SK-N-DZ (cell line): ENCODE measurements at regions not wholly inside any gene's neighbourhood (a gene's known extent, or its start where the extent isn't known, plus 50 kb on each side); places are given as distances from the start of the nearest gene placed in this dataset.
A peak's percentile ranks its signal among the peaks of the same experiment; 100 is the strongest.

Experiments
- DNase-seq: peaks from one replicate; pipeline ENCODE4 v3.0.0-alpha.2; 2015; ENCODE audit warnings: low spot score

DNA sequence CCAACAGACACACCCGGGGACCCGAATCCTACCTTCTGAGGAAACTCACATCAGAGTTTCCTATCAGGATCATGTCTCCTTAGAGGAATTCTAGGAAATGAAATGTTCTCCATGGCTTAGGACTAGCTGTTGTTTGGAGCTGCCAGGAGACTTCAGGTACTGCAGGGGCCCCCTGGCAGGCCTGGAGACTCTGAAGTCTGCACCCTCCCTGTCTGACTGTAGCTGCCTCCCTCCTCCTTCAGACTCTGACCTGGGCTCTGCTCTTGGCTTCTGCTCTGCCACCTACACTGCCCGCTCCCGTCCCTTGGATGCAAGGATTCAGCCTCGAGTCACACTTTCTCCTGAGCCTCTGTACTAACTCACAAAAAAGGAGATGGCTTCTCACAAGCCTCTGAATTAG is 232.8 kb downstream of the INHBA start:
- DNase-seq = no peak

- no peak for DNase-seq
These were observed 235.3 kb downstream of the INHBA start for GRCh38 chr7:41467596-41467995.

GRCh38 chr7:41466760-41467384 is 236.0 kb downstream of the INHBA start:
- no peak for DNase-seq

DNA sequence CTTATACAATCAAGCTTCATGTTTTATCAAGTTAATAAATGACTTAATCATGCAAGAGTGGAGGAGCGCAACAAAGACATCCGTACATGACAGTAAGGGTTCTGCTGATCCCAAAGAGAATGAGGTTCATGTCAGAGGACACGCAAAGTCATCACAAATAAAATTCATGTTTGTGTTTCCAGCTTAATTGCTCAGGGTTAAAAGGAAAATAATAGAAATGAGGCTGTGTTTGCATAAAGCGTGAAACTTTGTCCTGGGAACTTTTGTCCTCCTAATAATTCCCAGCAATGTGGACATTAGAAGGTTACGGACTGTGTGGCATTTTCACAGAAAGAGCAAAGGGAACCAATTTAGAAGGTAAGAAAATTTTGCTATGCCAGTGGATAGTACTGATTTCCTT is 237.3 kb downstream of the INHBA start:
- no peak for DNase-seq

GRCh38 chr7:41463770-41464470 is 239.0 kb downstream of the INHBA start:
- DNase-seq = no peak

DNA sequence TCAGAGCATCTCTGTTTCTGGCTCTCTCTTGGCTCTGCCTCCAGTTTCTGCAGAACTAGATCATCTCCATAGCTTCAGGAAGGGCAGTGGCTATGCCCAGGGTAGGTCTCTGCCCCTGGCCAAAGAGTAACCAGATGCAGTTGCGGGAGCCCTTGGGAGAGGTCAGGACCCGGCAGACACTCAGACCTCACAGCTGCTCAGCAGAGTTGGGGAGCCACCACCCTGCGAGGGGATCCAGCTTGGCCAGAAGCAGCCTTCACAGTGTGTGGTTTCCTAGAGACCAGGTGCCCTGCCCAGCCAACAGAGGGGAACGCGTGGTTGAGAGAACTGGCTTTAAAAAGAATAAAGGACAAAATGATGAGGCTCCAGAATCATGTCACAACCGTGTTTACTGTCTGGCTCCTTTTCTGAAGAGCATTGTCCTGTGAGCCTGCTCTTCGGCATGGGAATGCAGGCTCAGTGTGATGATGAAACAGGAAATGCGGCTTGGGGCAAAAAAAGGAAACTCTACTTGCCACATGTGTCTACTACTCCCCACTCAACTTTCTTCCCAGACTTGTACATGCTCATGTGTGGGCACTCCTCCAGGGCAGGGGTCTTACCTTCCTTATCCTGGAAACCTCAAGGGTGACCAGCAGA is 243.1 kb downstream of the INHBA start:
- DNase-seq = no peak

DNA sequence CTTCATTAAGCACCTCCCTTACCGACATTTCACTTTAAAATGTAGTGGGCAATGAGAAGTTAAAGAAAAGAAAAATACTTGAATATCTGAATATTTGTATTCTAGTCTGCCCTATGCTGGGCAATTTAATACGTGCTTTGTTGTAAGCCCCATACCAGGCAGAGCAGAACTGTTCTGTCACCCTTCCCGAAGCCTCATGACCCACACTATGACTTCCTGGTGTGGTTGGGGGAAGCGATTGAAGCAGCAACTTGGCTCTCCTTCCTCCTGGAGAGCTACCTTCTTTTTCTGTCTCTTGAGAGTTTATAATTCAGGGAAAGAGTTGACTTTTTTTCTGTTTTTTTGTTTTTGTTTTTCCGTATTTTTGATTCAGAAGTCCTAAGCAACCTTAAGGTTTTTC is 243.7 kb downstream of the INHBA start:
- DNase-seq = no peak

GRCh38 chr7:41457832-41458437 is 245.0 kb downstream of the INHBA start:
- no peak for DNase-seq

DNA sequence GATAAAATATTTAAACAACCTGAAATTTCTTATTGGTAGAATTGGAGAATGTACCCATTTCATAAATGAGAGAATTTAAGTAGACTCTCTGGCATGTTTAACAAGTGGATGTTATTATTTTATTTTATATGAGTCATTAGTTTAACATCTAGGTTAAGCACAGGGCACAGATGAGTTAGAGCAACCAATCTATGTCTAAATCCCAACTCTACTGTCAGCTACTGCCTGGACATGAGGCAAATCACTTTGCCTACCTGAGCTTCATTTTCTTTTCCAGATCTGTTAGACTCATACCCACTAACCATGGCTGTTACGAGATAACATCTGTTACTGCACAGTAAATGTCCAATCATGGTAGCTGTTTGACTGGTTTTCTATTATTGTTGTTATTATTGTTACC is 251.1 kb downstream of the INHBA start:
- DNase-seq = no peak

- DNase-seq = no peak
These were observed 253.2 kb downstream of the INHBA start for GRCh38 chr7:41449694-41450093.

DNA sequence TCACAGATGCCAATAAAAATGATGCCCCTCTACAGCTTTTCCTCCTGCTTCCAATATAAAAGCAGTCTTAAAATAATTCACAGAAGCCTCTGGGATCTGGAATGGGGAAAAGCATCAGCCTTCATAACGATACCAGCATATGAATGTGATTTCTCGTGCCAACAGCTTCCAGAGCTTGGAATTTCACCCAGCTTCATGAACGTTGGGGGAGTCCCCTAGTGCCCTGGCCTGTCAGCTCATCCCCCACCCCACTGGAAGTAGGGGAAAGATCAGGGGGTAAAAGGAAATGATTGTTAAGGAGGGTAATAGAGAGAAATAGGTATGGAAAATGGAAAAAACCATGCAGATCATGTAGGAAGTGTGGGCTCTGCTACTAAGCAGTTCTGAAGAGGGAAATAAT is 253.6 kb downstream of the INHBA start:
- DNase-seq = no peak

DNA sequence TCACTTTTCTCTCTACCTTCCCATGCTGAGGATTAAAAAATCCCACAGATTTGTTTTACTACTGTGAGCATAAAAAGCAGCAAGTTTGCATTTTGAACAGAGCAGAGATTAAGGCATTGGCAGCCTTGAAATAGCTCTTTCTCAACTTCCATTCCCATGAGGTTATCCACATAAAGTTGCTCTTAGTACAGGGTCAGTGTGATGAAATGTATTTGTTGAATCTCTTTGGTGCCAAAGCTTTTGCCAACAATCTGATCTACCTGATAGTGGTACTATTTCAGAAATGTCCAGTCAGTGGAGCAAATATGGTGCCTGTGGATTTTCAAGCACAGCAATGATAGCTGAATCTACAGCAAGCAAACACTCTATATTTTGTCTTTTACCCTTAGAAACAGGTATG is 254.8 kb downstream of the INHBA start:
- no peak for DNase-seq

DNA sequence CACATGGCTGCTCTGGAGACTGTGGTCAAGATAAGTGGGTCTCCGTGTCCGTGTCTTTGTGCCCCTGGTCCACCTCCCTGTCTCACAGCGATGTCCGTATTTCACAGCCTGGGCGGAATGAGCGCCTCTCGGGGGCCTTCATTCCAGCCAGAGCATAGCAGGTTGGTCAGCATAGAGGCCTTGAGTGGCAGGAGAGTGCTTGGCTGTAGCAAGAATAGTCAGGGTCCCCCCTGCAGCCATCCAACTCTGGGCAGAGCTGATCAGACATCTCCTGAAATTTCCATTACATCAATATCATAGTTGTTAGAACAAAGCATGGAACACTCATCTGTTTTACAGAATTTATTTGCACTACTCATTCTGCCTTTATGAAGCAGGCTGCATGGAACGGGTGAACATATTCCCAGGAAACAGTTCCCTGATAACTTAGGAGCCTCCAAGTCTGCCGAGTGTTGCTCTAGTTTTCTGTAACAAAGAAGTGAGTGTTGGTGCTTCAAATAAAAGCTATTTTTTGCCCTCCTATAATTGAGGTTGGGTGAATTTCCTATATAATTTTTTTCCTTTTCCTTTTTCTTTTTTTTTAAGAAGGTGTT is 255.3 kb downstream of the INHBA start:
- no peak for DNase-seq

GRCh38 chr7:41446606-41447449 is 256.1 kb downstream of the INHBA start:
- no peak for DNase-seq

- DNase-seq = no peak
These were observed 256.9 kb downstream of the INHBA start for GRCh38 chr7:41445946-41446345.

DNA sequence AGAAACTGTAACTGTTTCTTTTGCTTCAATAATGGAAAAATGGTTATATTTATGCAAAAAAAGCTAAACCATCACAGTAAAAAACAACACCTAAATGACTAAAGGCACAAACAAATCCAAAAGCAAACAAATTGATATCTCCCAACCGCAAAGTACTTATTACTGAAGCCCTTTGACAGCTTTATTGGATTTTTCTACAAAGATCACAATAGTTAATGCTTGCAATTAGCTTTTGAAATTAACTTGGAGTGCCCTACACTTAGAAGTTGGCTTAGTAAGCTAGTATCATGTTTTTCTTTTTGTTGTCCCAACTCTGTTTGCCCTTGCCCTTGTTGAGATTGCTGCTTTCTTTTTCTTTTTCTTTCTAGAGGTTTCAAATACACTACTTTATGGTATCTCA is 257.5 kb downstream of the INHBA start:
- no peak for DNase-seq

DNA sequence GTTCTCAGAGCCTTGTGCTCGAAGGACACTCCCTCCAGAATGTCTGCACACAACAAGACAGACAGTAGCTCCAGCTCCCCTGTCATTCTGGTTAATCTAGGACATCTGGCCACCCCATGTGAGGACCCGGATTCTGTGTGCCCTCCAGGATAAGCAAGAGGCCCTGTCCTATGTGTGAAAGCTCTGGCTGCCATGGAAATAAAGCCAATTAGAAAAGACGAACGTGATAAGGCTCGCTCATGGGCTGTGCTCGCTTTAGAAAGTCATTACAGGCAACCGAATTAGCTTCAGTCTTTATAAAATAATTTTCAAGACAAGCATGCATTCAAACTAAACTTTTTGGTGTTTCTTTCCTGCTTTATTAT is 263.4 kb downstream of the INHBA start:
- DNase-seq = peak; percentile 33

DNA sequence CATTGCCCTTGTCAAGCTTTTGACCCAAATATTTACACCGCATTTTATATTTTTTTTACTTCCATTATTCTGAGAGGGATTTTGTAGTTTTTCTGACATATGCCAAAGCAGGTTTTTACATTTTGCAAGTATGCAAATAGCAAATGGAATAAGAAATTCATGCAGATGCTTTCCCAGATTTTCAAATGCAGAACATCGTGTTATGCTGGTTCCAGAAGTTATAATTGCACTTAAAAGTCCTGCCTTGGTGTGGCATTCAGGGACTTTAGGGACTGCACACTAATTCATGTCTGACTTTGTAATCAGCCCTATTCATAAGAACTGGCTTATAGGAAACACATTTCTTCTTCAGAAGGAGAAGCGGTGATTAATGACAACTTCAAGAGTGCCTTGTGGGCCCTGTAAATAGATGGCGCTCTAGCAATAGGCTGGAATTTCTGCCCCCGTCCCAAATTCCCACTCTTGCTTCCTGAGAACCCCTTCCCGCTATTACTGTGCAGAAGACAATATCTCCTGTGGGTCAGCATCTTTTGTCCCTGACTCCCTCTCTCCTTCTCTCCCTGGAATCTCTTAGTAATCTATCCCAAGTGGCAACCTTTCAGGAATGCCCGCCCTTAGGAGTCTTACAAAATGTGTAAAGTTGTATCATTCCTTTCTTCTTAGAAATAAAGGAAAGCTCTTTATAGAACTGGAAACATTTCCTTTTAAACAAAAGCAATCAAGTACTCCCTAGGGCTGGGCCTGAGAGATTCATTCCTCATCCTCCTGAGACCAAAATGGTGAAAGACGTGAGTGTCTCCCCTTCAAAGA is 264.0 kb downstream of the INHBA start:
- no peak for DNase-seq

- DNase-seq = no peak
These were observed 265.4 kb downstream of the INHBA start for GRCh38 chr7:41437257-41438196.
